ENCODE measurements at regions not wholly inside any gene's neighbourhood (a gene's known extent, or its start where the extent isn't known, plus 50 kb on each side); places are given as distances from the start of the nearest gene placed in this dataset.

- DNase-seq (ENCODE audit: low read depth, low spot score), result no peak
These were observed 302.6 kb upstream of the BOD1L1 start for GRCh38 chr4:13930155-13930554.

GRCh38 chr4:13933191-13933590, 305.7 kb upstream of the BOD1L1 start:
- peak; percentile 29 for DNase-seq (ENCODE audit: low read depth, low spot score)

DNA sequence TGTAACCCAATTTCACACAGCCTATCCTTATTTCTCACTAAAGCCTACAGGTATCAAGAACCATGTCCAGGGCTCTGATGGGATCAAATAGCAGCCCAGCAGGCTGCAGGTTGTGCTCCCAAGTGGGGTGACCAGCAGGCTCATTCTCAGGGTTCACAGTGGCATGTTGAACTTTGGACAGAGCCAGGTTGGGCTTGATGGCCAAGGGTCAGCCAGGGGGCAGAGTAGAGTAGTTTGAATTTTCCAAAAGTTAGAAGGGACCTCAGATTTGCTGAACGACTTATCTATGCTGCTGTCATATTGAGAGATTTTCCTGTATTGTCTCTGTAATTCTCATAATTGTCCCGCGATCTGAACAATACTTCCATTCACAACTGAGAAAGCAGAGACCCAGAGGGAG, 310.8 kb upstream of the BOD1L1 start:
- no peak for DNase-seq (ENCODE audit: low read depth, low spot score)

GRCh38 chr4:13940921-13941320, 313.4 kb upstream of the BOD1L1 start:
- DNase-seq (ENCODE audit: low read depth, low spot score), result no peak

DNA sequence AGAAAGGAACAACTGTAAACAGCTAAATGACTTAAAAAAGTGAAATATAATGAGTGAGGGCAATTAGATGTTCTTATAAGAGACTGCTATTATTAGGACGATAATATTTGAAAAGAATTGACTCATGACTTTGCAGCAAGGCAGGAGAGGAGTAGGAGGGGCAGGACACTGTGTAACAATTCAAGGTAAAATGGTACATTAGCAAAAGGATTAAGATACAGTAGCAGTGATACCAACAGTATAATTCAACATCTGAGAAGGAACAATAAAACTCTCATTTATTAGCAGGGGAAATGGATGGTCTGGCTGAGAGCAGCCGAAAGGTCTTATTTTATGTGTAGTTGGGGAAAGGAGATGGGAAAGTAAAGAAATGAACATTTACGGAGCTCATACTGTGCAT, 315.5 kb upstream of the BOD1L1 start:
- DNase-seq (ENCODE audit: low read depth, low spot score), result no peak

DNA sequence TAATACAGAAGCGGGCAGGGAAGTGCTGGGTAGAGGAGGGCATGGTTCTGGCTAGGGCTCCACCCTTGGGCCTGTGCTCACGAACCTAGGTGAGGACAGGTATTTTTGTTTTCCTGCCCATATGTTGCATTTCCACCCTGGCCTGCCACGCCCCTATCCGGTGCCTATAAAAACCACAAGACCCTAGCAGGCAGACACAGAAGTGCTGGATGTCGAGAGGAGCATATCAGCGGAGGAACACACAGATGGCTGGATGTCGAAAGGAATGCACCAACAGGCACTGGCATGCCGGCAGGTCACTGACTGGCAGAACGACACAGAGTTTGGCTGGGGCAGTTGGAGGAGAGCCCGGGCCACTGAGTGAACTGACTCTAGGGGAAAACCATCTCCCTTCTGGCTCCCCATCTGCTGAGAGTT, 316.6 kb upstream of the BOD1L1 start:
- DNase-seq (ENCODE audit: low read depth, low spot score), result no peak

DNA sequence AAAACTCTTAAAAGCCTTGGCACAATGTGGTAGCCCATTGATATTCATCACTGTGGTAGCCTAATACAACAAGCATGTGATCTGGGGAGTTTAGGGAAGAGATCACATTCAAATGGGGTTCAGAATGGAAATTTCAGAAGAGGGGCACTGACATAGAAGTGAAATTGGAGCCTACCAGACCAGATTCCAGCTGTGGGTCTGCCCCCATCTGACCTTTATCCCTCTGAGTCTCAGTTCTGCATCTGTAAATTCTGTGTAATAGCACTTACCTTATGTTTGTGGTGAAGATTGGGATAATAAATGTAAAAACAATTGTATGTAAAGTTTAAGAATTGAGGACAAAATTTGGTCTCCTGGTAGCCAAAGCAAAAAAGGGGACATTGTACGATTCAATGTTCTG, 320.4 kb upstream of the BOD1L1 start:
- no peak for DNase-seq (ENCODE audit: low read depth, low spot score)

GRCh38 chr4:13950491-13950890, 323.0 kb upstream of the BOD1L1 start:
- DNase-seq (ENCODE audit: low read depth, low spot score), result no peak

GRCh38 chr4:13953083-13953482, 325.6 kb upstream of the BOD1L1 start:
- DNase-seq (ENCODE audit: low read depth, low spot score), result no peak

GRCh38 chr4:13955551-13955950, 328.0 kb upstream of the BOD1L1 start:
- DNase-seq (ENCODE audit: low read depth, low spot score), result no peak

DNA sequence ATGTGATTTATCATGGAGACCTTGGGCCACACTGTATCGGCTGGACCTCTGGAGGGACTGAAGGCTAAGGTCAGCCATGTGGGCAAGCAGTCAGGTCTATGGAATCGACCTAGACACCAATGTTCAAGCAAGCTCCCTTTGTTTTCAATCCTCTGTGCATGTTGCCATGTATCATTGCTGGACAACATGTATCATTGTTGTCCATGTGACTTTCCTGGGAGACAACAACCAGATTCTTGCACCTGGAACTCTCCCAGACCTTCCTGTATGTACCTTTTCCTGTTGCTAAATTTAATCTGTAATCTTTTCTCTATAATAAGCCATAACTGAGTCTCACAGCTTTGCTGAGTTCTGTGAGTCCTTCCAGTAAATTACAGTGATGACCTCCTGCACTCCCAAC, 329.4 kb upstream of the BOD1L1 start:
- DNase-seq (ENCODE audit: low read depth, low spot score), result no peak

- DNase-seq (ENCODE audit: low read depth, low spot score), result no peak
These were observed 330.3 kb upstream of the BOD1L1 start for GRCh38 chr4:13957871-13958270.

- peak; percentile 72 for DNase-seq (ENCODE audit: low read depth, low spot score)
These were observed 336.1 kb upstream of the BOD1L1 start for GRCh38 chr4:13963601-13964000.

DNA sequence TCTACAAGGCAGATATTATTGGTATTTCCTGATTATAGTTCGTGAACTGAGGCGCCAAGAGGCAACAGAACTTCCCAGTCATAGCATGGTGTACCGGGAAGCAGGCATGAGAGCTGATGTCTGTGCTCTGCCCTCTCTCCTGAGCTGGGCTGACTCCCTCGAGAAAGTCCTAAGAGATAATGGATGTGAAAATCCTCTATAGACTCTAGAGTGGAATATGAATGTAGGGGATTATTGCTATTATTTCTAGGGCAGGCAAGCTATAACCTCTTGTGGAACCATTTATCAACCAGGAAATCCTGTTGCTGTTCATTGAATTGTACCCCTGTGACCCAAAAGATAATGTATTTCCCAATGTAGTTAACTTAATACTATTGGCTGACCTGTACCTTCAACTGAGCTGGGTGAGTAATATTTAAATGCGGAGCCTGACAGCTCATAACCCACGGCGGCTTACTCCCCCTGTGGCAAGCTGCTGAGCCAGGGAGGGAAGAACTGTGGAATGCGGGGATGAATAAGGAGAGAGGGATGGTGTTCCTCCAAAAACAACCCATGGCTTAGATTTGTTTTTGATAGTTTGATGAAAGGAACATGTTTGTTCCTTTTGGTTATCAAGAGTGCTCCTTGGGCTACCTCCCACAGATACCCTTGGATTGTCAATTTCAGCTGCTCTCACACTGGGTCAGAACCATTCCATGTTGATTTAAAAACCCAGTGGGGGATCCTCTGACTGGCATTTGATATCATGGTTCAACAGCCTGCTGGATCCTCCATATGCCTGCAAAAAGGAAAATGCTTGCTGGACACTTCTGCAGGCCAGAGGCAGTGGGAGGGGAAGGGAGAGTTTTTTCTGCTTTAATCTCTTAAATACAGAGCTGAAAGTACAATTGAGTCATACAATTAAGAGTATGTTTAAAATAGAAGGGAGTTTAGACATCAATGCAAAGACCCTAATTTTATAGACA, 339.0 kb upstream of the BOD1L1 start:
- DNase-seq (ENCODE audit: low read depth, low spot score), result peak; percentile 82

- peak; percentile 68 for DNase-seq (ENCODE audit: low read depth, low spot score)
These were observed 341.2 kb upstream of the BOD1L1 start for GRCh38 chr4:13968723-13969122.

DNA sequence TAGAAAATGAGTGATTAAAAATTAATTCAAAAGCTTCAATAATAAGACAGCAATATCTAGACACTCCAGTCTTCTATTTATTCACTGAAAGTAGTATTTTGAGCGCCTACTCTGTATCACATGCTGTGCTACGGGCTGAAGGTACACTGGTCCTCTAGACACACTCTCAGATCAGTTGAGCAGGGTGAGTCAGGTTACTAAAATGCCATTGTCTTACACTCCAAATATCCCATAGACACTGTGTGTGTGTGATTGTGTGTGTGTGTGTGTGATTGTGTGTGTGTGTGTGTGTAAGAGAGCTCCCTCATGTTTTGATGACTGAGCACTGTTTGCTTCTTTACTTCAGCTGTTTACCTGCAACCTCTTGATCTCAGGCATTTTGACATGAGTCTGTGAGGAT, 342.8 kb upstream of the BOD1L1 start:
- DNase-seq (ENCODE audit: low read depth, low spot score), result peak; percentile 57

DNA sequence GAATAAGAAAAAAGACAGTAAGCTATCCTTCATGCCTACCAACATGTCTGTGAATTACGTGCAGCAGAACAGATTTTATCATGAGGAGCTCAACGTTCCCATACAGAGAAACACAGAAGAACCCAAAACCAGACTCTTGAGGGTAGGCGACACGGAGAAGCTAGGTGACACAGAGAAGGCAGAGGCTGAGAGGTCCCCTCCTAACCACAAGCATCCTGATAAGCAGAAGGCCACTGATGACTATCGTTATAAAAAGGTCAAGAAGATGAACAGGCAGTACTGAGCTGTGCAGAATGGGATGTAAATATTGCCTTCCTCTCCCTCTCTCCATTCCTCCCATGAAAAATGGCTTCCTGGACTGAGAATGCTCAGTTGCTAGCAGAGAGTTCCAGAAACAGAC, 350.2 kb upstream of the BOD1L1 start:
- DNase-seq (ENCODE audit: low read depth, low spot score), result no peak

DNA sequence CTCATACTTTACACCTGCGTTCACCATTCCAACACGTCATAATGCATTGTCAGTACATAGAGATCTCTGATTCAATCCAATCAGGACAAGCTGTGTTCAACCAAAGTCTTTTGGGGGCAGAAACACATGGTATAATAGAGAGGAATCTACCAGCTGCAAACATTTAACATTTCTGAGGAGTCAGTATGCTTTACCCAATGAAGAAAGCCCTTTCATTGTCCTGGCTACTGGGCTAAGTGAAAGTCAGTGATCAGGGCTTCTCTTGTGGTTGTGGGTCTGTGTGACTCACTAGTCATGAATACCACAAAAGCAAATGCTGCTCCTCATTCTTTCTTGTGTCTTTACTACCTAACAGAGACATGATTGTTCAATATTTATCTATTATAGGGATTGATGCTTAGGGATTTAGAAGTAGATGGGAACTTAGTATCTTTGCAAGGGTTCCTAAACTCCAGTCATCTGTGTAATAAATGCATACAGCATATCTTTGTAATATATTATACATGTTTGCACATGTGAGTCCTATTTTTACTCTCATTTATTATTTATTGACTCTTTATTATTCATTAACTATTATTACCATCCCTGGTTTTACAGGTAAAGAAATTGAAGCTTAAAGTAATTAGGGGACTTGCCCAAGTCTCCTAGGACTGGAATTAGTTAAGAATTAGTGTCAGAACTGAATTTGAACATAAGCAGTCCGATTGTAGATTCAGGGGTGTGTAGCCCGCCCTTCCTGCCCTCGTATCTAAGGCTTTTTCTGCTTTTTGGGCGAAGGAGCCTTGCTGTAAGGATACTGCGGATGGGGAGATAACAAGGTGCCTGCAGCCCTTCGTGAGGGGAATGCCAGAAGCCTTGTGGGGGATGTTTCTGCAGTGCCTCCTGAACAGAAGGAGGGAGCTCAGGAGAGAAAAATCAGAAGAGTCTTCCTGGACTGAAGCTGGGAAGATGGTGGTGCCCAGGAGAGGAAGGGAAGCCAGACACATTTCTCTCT, 353.1 kb upstream of the BOD1L1 start:
- DNase-seq (ENCODE audit: low read depth, low spot score), result peak; percentile 91

DNA sequence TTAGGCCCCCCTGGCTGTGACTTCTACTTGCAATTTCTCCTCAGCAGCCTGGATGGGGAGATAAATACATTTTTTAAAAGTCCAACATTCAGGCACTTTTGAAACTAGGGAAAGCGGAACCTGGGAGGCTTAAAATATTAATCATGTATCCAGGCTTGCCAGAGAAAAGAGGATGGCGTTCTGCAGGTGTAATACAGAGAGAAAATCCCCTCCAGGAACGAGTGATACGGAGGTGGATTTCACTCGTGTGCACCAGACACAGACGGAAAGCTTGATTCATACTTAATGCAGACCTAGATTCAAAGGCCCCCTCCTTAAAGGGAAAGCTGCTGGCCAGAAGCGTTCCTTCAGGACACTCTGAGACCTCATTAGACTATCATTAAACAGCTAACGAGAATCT, 354.0 kb upstream of the BOD1L1 start:
- no peak for DNase-seq (ENCODE audit: low read depth, low spot score)

DNA sequence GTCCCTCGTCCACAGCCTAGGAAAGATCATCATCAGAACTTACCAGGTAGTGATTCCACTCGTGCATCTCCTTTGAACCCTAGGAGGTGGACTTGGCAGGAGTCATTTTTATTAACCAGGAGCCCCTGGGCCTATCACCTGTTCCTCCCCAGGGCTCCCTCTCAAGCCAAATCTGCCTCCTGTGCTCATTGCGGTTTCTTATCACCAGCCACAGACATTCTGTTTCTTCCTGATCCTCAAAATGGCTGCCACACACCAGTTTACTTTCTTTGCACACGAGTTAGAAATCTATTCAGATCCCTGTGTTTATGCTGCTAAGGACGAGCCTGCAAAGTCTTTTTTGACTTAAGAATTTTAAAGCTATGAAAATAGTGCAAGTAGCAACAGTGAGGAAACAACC, 354.5 kb upstream of the BOD1L1 start:
- no peak for DNase-seq (ENCODE audit: low read depth, low spot score)

GRCh38 chr4:13983189-13983790, 355.8 kb upstream of the BOD1L1 start:
- DNase-seq (ENCODE audit: low read depth, low spot score), result no peak

All from astrocyte of the hippocampus (primary cell).